ENCODE measurements at regions not wholly inside any gene's neighbourhood (a gene's known extent, or its start where the extent isn't known, plus 50 kb on each side); places are given as distances from the start of the nearest gene placed in this dataset.
"Not testable (repeated sequence)": the region's sequence is repeated elsewhere in the genome, so short reads cannot be mapped to it uniquely, and the experiment has no call there.

DNA sequence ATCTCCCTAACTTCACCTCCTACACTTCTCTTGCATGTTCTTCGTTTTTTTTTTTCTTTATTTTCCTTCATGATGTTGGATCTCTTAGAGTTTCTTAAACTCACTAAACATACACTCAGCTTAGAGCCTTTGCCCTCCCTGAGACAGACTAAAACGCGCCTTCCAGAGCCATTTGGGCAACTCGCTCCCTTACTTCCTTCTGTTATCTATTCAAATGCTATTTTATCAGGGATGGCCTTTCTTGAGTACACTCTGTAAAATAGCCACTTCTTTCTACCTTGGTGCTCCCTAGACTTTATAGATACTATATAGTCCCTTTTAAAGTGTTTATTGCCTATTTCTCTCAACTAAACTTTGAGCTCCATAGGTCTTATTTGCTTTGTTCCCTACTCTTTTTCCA lies 598.2 kb upstream of the NECTIN3 start:
- DNase-seq: no peak

DNA sequence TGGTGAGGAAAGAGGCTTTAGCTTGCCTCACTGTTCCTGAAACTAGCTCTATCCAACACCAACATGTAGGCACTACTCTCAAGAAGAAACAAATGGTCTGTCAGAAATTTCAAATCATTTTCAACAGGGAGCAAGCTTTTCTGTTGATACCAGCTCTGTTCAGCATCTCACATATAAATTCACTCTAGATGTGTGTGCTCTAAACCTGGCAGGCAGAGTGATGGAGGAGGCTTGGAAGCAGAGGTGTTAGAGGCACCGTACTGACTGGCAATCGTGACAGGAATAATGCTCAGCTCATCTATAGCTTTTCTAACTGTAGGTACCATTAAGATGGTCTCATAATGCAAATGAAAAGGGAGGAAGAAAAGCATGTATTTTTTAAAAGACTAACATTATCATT lies 597.2 kb upstream of the NECTIN3 start:
- no peak for DNase-seq

DNA sequence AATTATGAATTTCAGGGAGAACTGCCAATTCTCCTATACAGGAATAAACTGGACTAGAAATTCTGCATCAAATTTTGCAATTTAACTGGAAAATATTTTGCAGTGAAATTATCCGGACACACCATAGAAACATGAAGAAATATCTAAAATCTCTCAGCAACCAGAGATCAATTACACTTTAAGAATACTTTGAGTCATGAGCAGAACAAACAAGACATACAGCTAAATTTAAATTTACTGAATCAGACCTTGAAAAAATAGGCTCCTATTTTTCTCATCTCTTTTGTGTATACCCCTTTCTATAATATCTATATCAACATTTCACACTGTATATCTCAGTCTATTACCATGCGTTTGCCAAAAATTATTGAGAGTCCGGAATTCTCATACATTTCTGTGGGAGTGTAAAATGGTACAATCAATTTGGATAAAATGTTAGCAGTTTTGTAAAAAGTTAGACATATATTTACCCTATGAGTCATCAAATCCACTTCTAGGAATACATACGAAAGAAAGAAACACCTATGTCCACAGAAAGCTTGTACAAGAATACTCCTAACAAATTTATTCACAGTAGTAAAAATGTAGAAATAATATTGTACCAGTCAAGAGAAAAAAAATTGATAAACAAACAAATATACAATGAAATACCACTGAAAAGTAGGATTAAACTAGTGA lies 593.1 kb upstream of the NECTIN3 start:
- no peak for DNase-seq

DNA sequence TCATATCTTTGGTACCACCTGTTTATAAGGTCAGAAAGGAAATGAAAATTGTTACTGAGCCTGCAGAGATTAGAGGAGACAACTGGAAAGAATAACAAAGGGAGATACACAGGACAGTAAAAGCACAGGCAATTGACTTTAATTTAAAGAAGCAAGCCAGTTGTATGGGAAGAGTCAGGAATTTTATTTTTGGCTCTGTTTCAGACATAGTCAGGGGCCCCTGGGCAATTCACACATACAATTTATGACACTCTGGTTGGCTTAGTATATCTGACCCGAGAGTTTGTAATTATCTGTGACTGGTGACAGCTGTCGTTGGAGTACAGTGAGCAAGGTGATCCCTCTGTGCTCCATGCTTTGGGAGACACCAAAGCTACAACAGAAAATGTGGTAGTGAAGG lies 591.9 kb upstream of the NECTIN3 start:
- peak; percentile 27 for DNase-seq

DNA sequence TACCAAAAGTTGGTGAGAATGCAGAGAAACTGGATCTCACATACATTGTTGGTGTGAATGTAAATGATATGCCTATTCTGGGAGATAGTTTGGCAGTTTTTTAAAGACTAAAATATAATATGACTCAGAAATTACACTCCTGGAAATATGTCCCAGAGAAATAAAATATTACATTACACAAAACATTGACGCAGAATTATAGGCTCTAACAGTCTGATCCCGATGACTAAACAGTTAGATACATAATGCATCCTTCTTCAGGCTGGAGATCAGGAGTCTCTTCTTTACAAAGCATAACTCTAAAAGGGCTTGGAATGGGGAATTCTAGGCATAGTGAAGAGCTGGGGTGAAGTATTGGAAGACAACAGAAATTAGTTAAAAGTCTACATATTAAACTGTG lies 586.2 kb upstream of the NECTIN3 start:
- no peak for DNase-seq

DNA sequence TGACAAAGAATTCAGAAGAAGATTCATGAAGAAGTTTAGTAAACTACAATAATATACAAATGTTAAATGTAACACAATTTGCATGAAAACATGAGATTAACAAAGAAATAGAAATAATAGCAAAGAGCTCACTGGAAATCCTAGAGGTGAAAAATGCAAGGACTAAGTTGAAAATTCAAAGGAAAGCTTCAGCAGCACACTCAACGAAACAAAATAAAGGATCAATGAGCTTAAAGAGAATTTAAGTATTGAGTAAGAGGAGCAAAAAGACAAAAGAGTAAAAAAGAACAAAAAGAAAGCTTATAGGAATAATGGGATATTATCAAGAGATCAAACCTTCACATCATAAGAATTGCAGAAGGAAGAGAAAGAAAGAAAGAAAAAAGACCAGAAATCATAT lies 583.8 kb upstream of the NECTIN3 start:
- DNase-seq: no peak

DNA sequence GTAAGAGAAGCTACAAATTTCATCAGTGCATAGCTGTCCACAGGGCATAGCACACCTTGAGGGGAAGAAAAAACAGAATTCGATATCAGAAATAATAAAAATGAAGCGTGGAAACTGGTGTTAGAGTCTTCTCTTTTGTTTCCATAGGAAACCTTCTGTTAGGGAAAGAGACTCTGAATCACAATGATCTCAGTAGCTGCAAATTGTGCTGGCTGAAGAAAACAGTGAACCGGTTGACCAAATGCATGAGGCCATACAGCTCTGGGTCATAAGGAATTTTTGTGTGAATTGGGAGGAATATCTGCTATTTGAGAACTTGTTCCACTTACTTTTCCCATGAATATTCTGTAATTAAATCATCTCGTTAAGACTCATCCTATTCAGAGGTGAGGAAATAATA lies 580.2 kb upstream of the NECTIN3 start:
- DNase-seq: no peak

DNA sequence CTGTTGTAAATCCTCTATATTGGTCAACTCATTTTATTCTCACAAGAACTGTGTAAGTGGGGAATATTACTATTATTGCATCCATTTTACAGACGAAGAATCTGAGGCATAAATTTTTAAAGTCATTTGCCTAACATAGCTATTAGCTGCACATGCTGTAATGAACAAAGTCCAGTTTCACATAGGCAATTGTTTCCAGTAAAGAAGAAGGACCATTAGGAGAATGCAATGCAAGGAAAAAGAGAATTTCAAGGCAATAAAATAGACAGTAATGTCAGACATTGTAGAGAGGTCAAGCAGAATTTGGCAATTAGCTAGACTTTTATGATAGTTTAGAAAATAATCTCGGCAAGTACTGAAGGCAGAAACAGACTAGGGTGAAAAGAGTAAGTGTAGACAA lies 578.7 kb upstream of the NECTIN3 start:
- DNase-seq: no peak

DNA sequence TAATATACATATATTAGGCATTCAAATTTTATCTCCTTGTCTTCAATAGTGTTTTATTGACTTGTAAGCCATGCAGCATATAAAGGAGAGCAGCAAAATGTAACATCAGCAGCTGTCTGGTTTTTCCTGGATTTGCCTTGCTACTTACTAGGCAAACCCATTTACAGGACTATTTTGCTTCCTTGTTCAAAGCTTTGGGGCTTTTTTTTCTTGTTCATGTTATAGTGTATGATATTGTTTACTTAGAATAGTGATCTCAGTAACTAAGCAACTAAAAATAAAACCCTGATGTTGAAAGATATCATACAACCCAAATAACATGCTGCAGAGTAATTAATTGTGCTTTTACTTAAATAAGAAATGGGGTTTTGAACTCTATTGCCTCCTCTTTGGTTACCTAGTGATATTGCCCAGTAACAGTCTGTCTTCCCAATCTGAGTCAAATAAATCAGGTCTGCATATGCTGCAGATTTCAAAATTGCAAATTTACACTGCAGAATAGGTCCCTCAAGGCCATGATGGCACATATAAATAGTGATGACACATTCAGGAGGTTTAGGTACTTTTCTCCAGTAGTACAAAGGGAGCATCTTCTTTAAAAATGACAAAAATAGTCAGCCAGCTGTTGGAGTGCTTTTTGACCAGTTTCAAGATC lies 578.1 kb upstream of the NECTIN3 start:
- DNase-seq: no peak

DNA sequence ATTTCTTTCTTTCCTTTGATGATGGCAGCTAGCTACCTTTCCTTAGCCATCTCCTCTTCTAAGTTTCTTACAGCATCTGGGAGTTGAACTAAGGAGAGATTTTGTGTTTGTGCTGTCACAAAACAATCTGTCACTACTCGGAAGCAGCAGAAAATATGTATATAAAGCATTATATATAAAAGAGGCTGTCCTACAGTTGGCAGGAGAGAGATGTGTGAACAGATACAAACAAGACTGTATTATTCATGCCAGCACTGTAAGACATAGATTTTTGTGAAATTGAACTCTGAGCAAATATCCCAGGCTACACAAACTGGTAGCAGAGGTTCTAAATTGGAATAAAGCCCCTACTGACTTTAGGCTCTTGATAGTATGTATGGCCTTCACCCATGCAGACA lies 577.5 kb upstream of the NECTIN3 start:
- no peak for DNase-seq

DNA sequence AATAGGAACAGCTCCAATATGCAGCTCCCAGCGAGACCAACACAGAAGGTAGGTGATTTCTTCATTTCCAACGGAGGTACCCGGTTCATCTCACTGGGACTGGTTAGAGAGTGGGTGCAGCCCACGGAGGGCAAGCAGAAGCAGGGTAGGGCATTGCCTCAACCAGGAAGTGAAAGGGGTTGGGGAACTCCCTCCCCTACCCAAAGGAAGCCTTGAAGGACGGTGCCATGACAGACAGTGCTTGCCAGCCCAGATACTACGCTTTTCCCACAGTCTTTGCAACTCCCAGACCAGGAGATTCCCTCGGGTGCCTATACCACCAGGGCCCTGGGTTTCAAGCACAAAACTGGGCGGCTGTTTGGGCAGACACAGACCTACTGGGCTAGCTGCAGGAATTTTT lies 576.9 kb upstream of the NECTIN3 start:
- DNase-seq: no peak

DNA sequence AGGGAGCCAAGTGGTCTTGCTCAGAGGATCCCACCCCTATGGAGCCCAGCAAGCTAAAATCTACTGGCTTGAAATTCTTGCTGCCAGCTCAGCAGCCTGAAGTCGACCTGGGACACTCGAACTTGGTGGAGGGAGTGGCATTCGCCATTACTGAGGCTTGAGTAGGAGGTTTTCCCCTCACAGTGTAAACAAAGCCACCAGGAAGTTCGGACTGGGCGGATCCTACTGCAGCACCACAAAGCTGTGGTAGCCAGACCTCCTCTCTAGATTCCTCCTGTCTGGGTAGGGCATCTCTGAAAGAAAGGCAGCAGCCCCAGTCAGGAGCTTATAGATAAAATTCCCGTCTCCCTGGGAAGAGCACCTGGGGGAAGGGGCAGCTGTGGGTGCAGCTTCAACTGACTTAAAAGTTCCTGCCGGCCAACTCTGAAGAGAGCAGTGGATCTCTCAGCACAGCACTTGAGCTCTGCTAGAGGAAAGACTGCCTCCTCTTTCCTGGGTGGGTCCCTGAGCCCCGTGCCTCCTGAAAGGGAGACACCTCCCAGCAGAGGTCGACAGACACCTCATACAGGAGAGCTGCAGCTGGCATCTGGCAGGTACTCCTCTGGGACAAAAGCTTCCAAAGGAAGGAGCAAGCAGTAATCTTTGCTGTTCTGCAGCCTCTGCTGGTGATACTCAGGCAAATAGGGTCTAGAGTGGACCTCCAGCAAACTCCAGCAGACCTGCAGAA lies 576.3 kb upstream of the NECTIN3 start:
- no peak for DNase-seq

DNA sequence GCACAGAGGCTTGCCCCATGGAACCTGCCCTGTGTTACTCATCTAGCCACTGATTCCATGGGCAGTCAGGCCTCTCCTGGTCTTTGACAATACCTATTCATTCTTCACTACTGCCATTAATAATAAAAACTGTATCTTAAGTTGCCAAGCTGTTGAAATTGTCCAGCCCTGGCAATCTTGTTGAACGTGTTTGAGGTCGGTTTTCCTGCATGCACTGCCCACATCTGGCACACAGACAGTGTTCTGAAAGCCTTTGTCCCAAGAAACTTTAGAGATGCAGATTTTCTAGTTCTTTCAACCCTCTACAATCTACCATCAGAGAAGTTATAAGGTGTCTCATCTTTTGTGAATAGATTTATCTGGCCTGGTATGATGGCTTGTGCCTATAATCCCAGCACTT lies 567.2 kb upstream of the NECTIN3 start:
- no peak for DNase-seq

DNA sequence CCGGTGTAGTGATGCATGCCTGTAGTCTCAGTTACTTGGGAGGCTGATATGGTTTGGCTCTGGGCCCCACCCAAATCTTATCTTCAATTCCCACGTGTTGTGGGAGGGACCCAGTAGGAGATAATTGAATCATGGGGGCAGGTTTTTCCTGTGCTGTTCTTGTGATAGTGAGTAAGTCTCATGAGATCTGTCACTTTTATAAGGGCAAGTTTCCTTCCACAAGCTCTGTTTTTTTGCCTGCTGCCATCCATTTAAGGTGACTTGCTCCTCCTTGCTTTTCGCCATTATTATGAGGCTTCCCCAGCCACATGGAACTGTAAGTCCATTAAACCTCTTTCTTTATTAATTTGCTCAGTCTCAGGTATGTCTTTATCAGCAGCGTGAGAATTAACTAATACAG lies 566.7 kb upstream of the NECTIN3 start:
- no peak for DNase-seq

DNA sequence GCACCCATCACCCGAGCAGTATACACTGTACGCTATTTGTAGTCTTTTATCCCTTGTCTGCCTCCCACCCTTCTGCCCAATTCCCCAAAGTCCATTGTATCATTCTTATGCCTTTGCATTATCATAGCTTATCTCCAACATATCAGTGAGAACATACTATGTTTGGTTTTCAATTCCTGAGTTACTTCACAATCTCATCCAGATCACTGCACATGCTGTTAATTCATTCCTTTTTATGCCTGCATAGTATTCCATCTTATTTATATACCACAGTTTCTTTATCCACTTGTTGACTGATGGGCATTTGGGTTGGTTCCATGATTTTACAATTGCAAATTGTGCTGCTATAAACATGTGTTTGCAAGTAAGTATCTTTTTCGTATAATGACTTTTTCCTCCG lies 564.7 kb upstream of the NECTIN3 start:
- DNase-seq: no peak

DNA sequence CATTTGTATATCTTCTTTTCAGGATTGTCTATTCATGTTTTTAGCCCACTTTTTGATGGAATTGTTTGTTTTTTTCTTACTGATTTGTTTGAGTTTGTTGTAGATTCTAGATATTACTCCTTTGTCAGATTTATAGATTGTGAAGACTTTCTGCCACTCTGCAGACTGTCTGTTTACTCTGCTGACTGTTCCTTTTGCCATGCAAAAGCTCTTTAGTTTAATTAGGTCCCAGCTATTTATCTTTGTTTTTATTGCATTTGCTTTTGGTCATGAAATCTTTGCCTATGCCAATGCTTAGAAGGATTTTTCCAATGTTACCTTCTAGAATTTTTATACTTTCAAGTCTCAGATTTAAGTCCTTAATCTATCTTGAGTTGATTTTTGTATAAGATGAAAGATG lies 564.0 kb upstream of the NECTIN3 start:
- DNase-seq: not testable (repeated sequence)

DNA sequence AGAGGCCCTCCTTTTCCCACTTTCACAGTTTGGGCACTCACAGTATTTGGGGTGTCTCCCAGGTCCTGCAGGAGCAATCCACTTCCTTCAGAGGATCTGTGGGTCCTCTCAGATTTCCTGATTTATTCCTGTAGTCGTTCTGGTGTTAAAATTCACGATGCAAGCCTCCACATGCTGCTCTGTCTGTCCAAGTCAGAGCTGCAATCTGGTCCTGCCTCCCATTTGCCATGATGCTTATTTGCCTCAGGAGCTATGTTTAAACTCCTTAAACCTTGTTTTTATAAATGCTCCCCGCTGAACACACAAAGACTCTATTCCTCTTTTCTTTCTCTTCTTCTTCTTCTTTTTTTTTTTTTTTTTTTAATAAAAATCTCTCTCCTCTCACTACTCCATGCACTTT lies 558.7 kb upstream of the NECTIN3 start:
- DNase-seq: no peak

DNA sequence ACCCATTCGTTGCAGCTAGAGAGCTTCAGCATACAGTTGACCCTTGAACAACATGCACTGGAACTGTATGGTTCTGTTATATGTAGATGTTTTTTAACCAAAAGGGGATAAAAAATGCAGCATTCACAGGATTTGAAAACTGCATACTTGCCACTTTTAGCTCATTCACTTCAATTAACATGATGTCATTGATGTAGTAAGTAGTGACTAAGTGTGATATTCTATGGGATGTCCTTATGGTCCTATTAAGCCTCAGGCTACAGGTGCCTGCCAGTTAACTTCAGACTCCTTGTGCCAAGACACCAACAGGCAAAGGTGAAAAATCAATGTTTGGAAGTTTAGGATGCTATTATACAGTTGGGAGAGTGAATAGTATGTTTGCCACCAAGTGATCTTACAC lies 553.6 kb upstream of the NECTIN3 start:
- no peak for DNase-seq

DNA sequence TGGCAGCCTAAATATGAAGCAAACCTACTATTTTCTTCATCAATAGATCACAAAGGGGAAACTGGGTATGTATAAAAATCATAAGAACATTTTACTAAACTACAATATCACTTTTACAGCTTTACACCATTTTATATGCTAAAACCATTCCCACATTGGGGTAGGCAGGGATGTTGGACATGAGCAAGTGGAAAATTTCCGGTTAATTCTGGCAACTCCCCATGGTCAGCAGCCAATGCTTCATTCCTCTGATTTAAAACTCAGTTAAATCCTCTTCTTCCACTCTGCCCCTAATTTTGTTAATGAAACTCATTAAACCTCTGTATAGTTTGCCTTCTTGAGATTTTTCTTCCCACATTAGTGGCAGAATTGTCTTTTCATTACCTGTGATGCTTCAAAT lies 552.5 kb upstream of the NECTIN3 start:
- DNase-seq: no peak

DNA sequence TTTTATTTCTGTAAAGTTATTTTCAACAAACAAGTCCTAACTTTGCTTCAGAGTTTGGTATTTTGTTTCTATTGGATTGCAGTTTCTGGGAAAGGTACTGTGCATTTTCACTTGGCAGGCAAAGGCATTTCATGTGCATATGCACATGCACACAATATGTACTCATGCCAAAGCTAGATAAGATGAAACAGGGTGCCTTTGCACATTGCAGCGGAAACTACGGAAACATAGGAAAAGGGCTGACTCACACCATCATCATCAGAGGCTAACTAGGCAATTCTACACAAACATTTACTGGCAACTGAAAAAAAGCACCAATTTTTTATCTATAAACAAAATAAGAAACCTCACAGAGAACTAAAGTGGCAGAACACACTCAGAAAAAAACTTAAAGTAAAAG lies 550.6 kb upstream of the NECTIN3 start:
- DNase-seq: no peak

DNA sequence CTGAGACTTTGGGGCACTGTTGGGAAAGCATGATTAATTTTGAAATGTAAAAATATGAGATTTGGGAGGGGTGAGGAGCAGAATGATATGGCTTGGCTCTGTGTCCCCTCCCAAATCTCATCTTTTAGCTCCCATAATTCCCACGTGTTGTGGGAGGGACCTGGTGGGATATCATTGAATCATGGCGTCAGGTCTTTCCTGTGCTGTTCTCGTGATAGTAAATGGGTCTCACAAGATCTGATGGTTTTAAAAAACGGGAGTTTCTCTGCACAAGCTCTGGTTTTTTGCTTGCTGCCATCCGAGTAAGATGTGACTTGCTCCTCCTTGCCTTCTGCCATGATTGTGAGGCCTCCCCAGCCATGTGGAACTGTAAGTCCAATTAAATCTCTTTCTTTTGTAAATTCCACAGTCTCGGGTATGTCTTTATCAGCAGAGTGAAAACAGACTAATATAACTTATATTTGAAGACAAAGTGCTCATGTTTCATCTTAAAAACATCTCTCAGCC lies 546.0 kb upstream of the NECTIN3 start:
- DNase-seq: not testable (repeated sequence)

DNA sequence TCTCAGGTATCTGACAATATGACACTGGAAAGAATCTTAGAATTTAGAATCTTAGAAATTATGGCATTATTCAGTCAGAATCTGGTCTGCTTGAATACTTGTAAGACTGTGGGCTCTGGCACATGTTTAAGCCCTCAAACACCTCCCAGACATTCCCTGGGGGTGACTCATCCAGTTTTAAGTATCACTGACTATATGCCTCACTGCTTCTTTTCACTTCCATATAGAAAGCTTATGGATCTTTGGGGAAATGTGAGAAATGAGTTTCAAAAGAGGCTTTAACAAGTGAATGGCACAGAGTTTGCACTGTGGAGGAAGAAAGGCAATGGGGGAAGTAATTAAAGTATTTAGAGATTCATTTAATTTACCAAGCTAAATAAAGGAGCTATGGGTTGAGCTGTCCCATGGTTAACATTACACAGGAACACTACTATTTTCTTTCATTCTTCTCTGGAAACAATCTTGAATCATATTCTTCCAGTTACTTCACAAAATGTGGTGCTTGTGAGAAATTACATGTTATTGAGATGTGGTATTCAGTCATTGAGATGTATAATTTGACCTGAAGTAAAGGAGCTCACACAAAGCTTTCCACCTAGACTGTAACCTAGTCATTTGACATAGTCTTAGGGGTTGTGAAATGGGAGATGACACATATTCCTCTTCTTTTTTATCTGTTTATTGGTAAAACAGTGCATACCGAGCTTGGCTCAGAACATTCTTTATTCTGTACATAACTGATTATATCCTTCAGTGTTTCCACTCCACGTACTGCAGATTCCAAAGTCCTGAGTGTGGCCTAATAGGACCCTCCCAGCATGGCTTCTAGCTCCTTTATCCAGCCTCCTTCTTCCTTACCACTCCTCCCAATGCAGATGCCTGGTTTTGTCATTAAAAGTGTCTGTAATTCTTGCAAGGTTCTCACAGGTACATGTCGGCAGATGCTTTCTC lies 544.6 kb upstream of the NECTIN3 start:
- DNase-seq: peak; percentile 8
